ENCODE measurements at regions not wholly inside any gene's neighbourhood (a gene's known extent, or its start where the extent isn't known, plus 50 kb on each side); places are given as distances from the start of the nearest gene placed in this dataset.

GRCh38 chr11:69242266-69242920 lies 51.6 kb upstream of the MYEOV start:
- DNase-seq (ENCODE audit: low read depth, low spot score), result no peak
- H3K27ac ChIP-seq, result no peak overlapping the region

GRCh38 chr11:69243496-69244200 lies 50.3 kb upstream of the MYEOV start:
- no peak overlapping the region for H3K27ac ChIP-seq
- DNase-seq (ENCODE audit: low read depth, low spot score), result no peak
